K562 (cell line): ENCODE measurements at regions not wholly inside any gene's neighbourhood (a gene's known extent, or its start where the extent isn't known, plus 50 kb on each side); places are given as distances from the start of the nearest gene placed in this dataset.

Experiments used
- ATAC-seq: fragments of 200-7000 bp; cut with Tn5 transposase; 3 replicates; pipeline ENCODE4 v1.9.1; 2020; ENCODE audit warnings: moderate library complexity
- BruUV-seq: library from RNA; stranded (reverse); fragments of 400-500 nt; replicated peaks from 2 replicates; lab custom pipeline; 2021; lab: Mats Ljungman, UMichigan
- CTCF ChIA-PET: fragments of 300-600 bp; formaldehyde crosslinking; extraction: SDS; loops from one replicate; lab custom pipeline; 2021; ENCODE audit warnings: low intra/inter-chr PET ratio; lab: Yijun Ruan, JAX
- POLR2A ChIA-PET: fragments of 300-600, 350-650 bp; sonication (Branson Sonifier 250); formaldehyde crosslinking; extraction: SDS; loops from one replicate; lab custom pipeline; 2021; ENCODE audit warnings: antibody characterized with exemption, inconsistent platforms; lab: Yijun Ruan, JAX
- DNase-seq, 4 experiments: peaks; one replicate each; pipeline versions ENCODE4 v3.0.0 to v3.0.0-alpha.2; 2011 to 2018; ENCODE audit warnings: low spot score in 3 of 4, mixed read lengths in 3 of 4; ENCODE audit errors: extremely low read depth in 1 of 4
- FAIRE-seq: peaks from 2 replicates; lab custom pipeline; 2011; peaks lifted over from hg19 to GRCh38; lab: Jason Lieb, UNC
- H2AFZ ChIP-seq: 2 replicates; pipeline ENCODE4 v1.6.0; 2011; ENCODE audit warnings: low read depth, low read length, control low read depth, inconsistent platforms
- H3K27ac ChIP-seq: fragments of 200-600 bp; 3 replicates; pipeline ENCODE4 v1.8.0; 2011; ENCODE audit warnings: low read depth, mild to moderate bottlenecking, control low read depth, inconsistent platforms, low read length, moderate library complexity, mixed read lengths; ENCODE audit errors: extremely low read depth
- H3K27me3 ChIP-seq, 2 experiments: fragments of 300-600 bp in 1 of 2; 2 replicates in 1 of 2; 3 replicates in 1 of 2; pipeline versions ENCODE4 v1.6.0 to v1.8.0; 2011; ENCODE audit warnings: inconsistent platforms in 2 of 2, low read length in 2 of 2, mild to moderate bottlenecking in 1 of 2, mixed read lengths in 1 of 2, moderate library complexity in 1 of 2; ENCODE audit not compliant: control insufficient read depth in 2 of 2, insufficient read depth in 2 of 2
- H3K36me3 ChIP-seq: fragments of 300-600 bp; 3 replicates; pipeline ENCODE4 v1.8.0; 2011; ENCODE audit warnings: mild to moderate bottlenecking, low read length, inconsistent platforms; ENCODE audit not compliant: control insufficient read depth, insufficient read depth
- H3K4me1 ChIP-seq, 2 experiments: fragments of 200-600 bp in 1 of 2; replicated peaks in 1 of 2; 2 replicates in 1 of 2; 3 replicates in 1 of 2; pipeline versions ENCODE4 v1.5.1 to v1.8.0; 2011; ENCODE audit warnings: inconsistent platforms in 2 of 2, low read length in 2 of 2, mild to moderate bottlenecking in 1 of 2, mixed read lengths in 1 of 2, moderate library complexity in 1 of 2; ENCODE audit not compliant: control insufficient read depth in 2 of 2, insufficient read depth in 2 of 2
- H3K4me2 ChIP-seq: 2 replicates; pipeline ENCODE4 v1.6.1; 2011; ENCODE audit warnings: low read length, control low read depth, inconsistent platforms, mixed read lengths; ENCODE audit not compliant: insufficient read depth
- H3K4me3 ChIP-seq: fragments of 200-600 bp; sonication (generic), shearing (Covaris generic); 2 replicates; pipeline ENCODE4 v1.5.1; 2016; ENCODE audit warnings: control low read depth, inconsistent platforms
- H3K79me2 ChIP-seq: fragments of 200-600 bp; 3 replicates; pipeline ENCODE4 v1.8.0; 2011; ENCODE audit warnings: low read length, inconsistent platforms; ENCODE audit not compliant: control insufficient read depth, insufficient read depth
- H3K9ac ChIP-seq, 2 experiments: 2 replicates each; pipeline versions ENCODE4 v1.6.0 to v1.6.1; 2011; ENCODE audit warnings: low read depth in 2 of 2, low read length in 2 of 2, control low read depth in 1 of 2, inconsistent platforms in 1 of 2, mild to moderate bottlenecking in 1 of 2, mixed read lengths in 1 of 2; ENCODE audit not compliant: insufficient read depth in 1 of 2
- H3K9me1 ChIP-seq: one replicate; pipeline ENCODE4 v1.6.0; 2011; ENCODE audit warnings: inconsistent platforms, mild to moderate bottlenecking, low read length, moderate library complexity; ENCODE audit not compliant: control insufficient read depth, insufficient read depth
- H3K9me3 ChIP-seq: replicated peaks from 2 replicates; pipeline ENCODE4 v1.5.1; 2011; ENCODE audit warnings: low read depth, low read length, inconsistent platforms; ENCODE audit not compliant: control insufficient read depth, insufficient read depth
- H4K20me1 ChIP-seq: replicated peaks from 2 replicates; pipeline ENCODE4 v1.6.1; 2011; ENCODE audit warnings: low read length, inconsistent platforms, mixed read lengths; ENCODE audit not compliant: control insufficient read depth, insufficient read depth
- ARID2 ChIP-seq: fragments of 450-650 bp; IDR thresholded peaks from 2 replicates; pipeline ENCODE4 v1.6.1; 2017; ENCODE audit warnings: antibody characterized with exemption, mild to moderate bottlenecking
- ARID3A ChIP-seq: IDR thresholded peaks from 2 replicates; pipeline ENCODE4 v1.6.1; 2012; ENCODE audit warnings: low read depth, low read length, improper control_type of control experiment, borderline replicate concordance
- DLX4 ChIP-seq: fragments of 250-450 bp; sonication (Bioruptor Pico); IDR thresholded peaks from 2 replicates; pipeline ENCODE4 v1.6.1; 2021; ENCODE audit warnings: mild to moderate bottlenecking
- FIP1L1 ChIP-seq: fragments of 200-400 bp; formaldehyde crosslinking; IDR thresholded peaks from 2 replicates; pipeline ENCODE4 v1.6.1; 2018; ENCODE audit warnings: mild to moderate bottlenecking, low read depth, low read length; ENCODE audit not compliant: poor library complexity, severe bottlenecking
- HOXB6 ChIP-seq: fragments of 250-450 bp; sonication (Bioruptor Pico); IDR thresholded peaks from 2 replicates; pipeline ENCODE4 v1.5.1; 2022; ENCODE audit warnings: mild to moderate bottlenecking, borderline replicate concordance
- NFXL1 ChIP-seq: fragments of 450-650 bp; formaldehyde crosslinking; IDR thresholded peaks from 2 replicates; pipeline ENCODE4 v1.4.0; 2021; ENCODE audit warnings: mild to moderate bottlenecking
- POLR2A ChIP-seq: fragments of 450-650 bp; conservative IDR thresholded peaks from 2 replicates; pipeline ENCODE4 v1.6.1; 2016
- RBM14 ChIP-seq: fragments of 200-400 bp; formaldehyde crosslinking; IDR thresholded peaks from 2 replicates; pipeline ENCODE4 v1.6.1; 2018; ENCODE audit warnings: low read depth, mild to moderate bottlenecking, low read length, moderate library complexity, borderline replicate concordance; ENCODE audit not compliant: insufficient read depth
- REST ChIP-seq, 2 experiments: fragments of 450-650 bp; formaldehyde crosslinking in 1 of 2; IDR thresholded peaks; 2 replicates each; pipeline versions ENCODE4 v1.4.0 to v1.6.1; 2014 to 2020; ENCODE audit warnings: mild to moderate bottlenecking in 2 of 2, borderline replicate concordance in 1 of 2, low read depth in 1 of 2
- TAF1 ChIP-seq: IDR thresholded peaks from 2 replicates; pipeline ENCODE4 v1.6.1; 2011; ENCODE audit warnings: mild to moderate bottlenecking, low read length, moderate library complexity; ENCODE audit not compliant: insufficient read depth, control insufficient read depth, severe bottlenecking; ENCODE audit errors: extremely low read depth
- ZNF224 ChIP-seq: sonication (generic); formaldehyde crosslinking; IDR thresholded peaks from 2 replicates; pipeline ENCODE4 v1.8.0; 2022; ENCODE audit warnings: mild to moderate bottlenecking, missing genetic modification reagents
- WGBS: fragments of 100-300 bp; shearing (Covaris generic); methylation state at CpG from one replicate; pipeline ENCODE4 v1.1.6; 2016; ENCODE audit warnings: low coverage, mixed read lengths; ENCODE audit not compliant: insufficient coverage; ENCODE audit errors: missing lambda C conversion rate; 5-methylcytosine and 5-hydroxymethylcytosine counted together
- in situ Hi-C: fragments of 300-500 bp; cut with MboI; formaldehyde crosslinking; loops from 4 replicates; pipeline ENCODE4 v1.15.0; 2018; ENCODE audit warnings: inconsistent platforms, mixed read lengths
- intact Hi-C: fragments of 100-400 bp; cut with micrococcal nuclease; formaldehyde crosslinking; loops from 2 replicates; pipeline ENCODE4 v1.14.2; 2022
- TF ChIP-seq, protein P1 (sequence below), 2 experiments: fragments of 450-650 bp in 1 of 2; sonication (generic) in 1 of 2; formaldehyde crosslinking; conservative IDR thresholded peaks; 2 replicates each; pipeline versions ENCODE4 v1.4.0 to v1.8.1; 2020 to 2022; ENCODE audit warnings: mild to moderate bottlenecking in 1 of 2, missing genetic modification reagents in 1 of 2

DNA sequence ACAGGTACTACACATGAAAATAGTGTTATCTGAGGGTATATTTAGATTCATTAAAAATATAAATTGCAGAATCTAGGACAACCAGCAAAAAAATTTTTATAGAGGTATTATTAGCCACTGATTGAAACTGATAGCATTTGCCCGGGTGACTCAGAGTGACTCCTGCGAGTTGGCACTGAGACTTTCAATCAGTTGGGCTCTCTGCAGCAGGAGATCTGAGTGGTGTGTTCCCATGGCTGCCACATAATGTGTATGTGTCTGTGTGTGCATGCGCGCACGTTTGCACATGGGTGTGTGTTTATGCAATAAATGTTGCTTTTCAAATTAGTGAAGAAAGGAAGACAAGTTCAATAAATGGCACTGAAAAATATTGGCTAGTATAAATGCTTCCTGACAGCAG lies 100.1 kb upstream of the MRPS30 start:
- Histone ChIP-seq H3K4me3 (no peak overlapping the region), H3K9me1 (no peaks in the 10 kb centered on the region), H3K27ac (no peak overlapping the region), H3K9ac (no peak overlapping the region), H3K27me3 (no peaks in the 10 kb centered on the region), H3K79me2 (no peaks in the 10 kb centered on the region), H3K4me2 (no peak overlapping the region), H3K36me3 (no peaks in the 10 kb centered on the region), H3K9me3 (no peaks in the 10 kb centered on the region), H4K20me1 (no peaks in the 10 kb centered on the region), H2AFZ (no peak overlapping the region), H3K4me1 (no peaks in the 10 kb centered on the region)
- POLR2A ChIA-PET: no interaction called here
- WGBS: 4% methylated on average over 5 of the region's 5 CpGs
- FAIRE-seq (no peak), DNase-seq (no peak), ATAC-seq (no peak)
- intact Hi-C loops: no loop called here
- CTCF ChIA-PET: no interaction called here
- BruUV-seq: no TSS peak
- in situ Hi-C loops: no loop called here
- TF ChIP-seq ARID2: no peak
- TF ChIP-seq, protein P1, sequence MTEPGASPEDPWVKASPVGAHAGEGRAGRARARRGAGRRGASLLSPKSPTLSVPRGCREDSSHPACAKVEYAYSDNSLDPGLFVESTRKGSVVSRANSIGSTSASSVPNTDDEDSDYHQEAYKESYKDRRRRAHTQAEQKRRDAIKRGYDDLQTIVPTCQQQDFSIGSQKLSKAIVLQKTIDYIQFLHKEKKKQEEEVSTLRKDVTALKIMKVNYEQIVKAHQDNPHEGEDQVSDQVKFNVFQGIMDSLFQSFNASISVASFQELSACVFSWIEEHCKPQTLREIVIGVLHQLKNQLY (CRISPR knock-in tag; conservative IDR thresholded peaks at IDR 0.05): no peak
- no peak for TF ChIP-seq REST (IDR thresholded peaks at IDR 0.05; ENCODE audit: borderline replicate concordance)
- TF ChIP-seq REST (CRISPR knock-in tag; IDR thresholded peaks at IDR 0.05; ENCODE audit: low read depth): no peak
- no peak for TF ChIP-seq NFXL1 (CRISPR knock-in tag)
- no peak for TF ChIP-seq POLR2A
- no peak for TF ChIP-seq HOXB6 (CRISPR knock-in tag)
- TF ChIP-seq TAF1: no peak
- no peak for TF ChIP-seq ARID3A
- no peak for TF ChIP-seq DLX4 (CRISPR knock-in tag)
- TF ChIP-seq ZNF224 (CRISPR knock-in tag): no peak
- no peak for TF ChIP-seq RBM14
- no peak for TF ChIP-seq FIP1L1
